ENCODE measurements at regions not wholly inside any gene's neighbourhood (a gene's known extent, or its start where the extent isn't known, plus 50 kb on each side); places are given as distances from the start of the nearest gene placed in this dataset.

- TF ChIP-seq CTCF (IDR thresholded peaks at IDR 0.05; ENCODE audit: low read length) (no peak), EZH2phosphoT487 (IDR thresholded peaks at IDR 0.05; ENCODE audit: low read length) (no peak), EZH2 (optimal IDR thresholded peaks at IDR 0.05; ENCODE audit: low read depth, low read length) (no peak)
Measured at GRCh38 chr5:74390822-74391221, 249.7 kb downstream of the ENC1 start.
